ENCODE measurements at regions not wholly inside any gene's neighbourhood (a gene's known extent, or its start where the extent isn't known, plus 50 kb on each side); places are given as distances from the start of the nearest gene placed in this dataset.

DNA sequence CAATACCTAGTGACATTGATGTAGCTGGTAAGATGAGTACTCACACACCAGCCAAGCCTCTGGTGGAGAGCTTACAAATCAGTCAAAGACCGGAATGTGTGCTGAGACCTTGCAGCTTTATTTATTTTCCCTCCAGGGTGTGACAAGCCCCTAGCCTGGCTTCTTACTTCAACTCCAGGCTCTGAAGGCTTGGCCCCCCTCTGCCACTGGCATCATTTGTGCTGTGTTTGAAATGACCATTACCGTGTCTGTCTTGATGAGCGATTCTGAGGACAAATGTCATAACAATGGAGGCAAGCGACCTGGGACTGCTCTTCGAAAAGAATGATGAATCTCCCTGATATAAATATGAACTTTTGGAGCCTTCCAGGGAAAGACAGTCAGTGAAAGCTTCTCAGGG, 749.9 kb upstream of the HS6ST1 start:
- H3K4me3 Mint-ChIP-seq = no peak overlapping the region
- no peaks in the 10 kb centered on the region for H3K27me3 Mint-ChIP-seq
- H3K36me3 Mint-ChIP-seq (ENCODE audit: low read depth) = no peaks in the 10 kb centered on the region
- H3K9me3 Mint-ChIP-seq = no peaks in the 10 kb centered on the region
- H3K4me1 Mint-ChIP-seq = no peaks in the 10 kb centered on the region
- H3K27ac Mint-ChIP-seq = no peak overlapping the region
- CTCF ChIA-PET = no interaction called here
- no peak for DNase-seq
- POLR2A ChIA-PET = no interaction called here

- Mint-ChIP-seq H3K4me3 (no peak overlapping the region), H3K27ac (no peak overlapping the region), H3K36me3 (ENCODE audit: low read depth) (no peaks in the 10 kb centered on the region), H3K9me3 (no peaks in the 10 kb centered on the region), H3K4me1 (no peaks in the 10 kb centered on the region), H3K27me3 (peaks cover 1% of the 10 kb centered on the region)
- no peak for DNase-seq
- POLR2A ChIA-PET = no interaction called here
- CTCF ChIA-PET = no interaction called here
Measured at GRCh38 chr2:129069875-129070594, 751.4 kb upstream of the HS6ST1 start.

DNA sequence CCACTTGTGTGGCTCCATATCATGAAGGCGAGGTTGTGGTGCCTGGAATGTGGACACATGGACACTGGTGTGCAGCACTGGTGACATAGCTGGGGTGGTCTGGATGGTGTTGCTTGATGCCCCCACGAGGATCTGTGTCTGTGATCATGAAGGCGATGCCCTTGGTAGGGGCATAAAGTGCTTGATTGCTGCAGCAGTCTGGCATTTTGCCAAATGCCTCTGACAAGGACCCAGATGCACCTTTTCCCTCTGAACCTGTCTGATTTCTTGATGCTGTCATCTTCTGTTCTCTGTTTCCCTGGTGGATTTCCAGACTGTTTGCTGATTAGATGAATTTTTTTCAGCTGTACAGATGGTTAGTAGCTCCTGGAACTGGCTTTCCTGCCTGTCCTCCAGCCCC, 752.0 kb upstream of the HS6ST1 start:
- Mint-ChIP-seq H3K9me3 (no peaks in the 10 kb centered on the region), H3K4me1 (no peaks in the 10 kb centered on the region), H3K27me3 (peaks cover 1% of the 10 kb centered on the region), H3K27ac (no peak overlapping the region), H3K4me3 (no peak overlapping the region), H3K36me3 (ENCODE audit: low read depth) (no peaks in the 10 kb centered on the region)
- ChIA-PET CTCF (no interaction called here), POLR2A (no interaction called here)
- no peak for DNase-seq

GRCh38 chr2:129071531-129071930, 752.9 kb upstream of the HS6ST1 start:
- Mint-ChIP-seq H3K4me1 (no peaks in the 10 kb centered on the region), H3K27me3 (peaks cover 1% of the 10 kb centered on the region), H3K9me3 (no peaks in the 10 kb centered on the region), H3K4me3 (no peak overlapping the region), H3K27ac (no peak overlapping the region), H3K36me3 (ENCODE audit: low read depth) (no peaks in the 10 kb centered on the region)
- ChIA-PET CTCF (no interaction called here), POLR2A (no interaction called here)
- DNase-seq = no peak

GRCh38 chr2:129074298-129074920, 755.7 kb upstream of the HS6ST1 start:
- H3K27me3 Mint-ChIP-seq = peaks cover 1% of the 10 kb centered on the region
- H3K4me1 Mint-ChIP-seq = no peaks in the 10 kb centered on the region
- H3K9me3 Mint-ChIP-seq = no peaks in the 10 kb centered on the region
- DNase-seq = no peak
- ChIA-PET POLR2A (no interaction called here), CTCF (no interaction called here)
- no peak overlapping the region for H3K4me3 Mint-ChIP-seq
- no peaks in the 10 kb centered on the region for H3K36me3 Mint-ChIP-seq (ENCODE audit: low read depth)
- H3K27ac Mint-ChIP-seq = no peak overlapping the region

DNA sequence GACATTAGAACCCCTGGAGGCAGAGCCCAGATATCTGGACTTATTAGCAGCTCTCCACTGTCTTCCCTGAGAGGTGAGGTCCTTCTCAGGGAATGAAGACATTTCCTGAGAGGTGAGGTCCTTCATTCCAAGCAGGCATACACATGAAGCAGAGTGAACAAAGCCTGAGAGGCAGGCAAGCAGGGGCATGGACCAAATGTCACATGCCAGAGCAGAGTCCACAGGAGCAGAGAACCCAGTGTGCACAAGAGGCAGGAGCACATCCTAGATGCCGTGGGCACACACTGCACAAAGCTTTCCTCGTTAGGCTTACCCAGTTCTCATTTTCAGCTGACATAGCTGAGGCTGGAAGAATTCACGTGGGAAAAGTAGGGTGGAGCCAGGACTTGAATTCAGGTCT, 759.9 kb upstream of the HS6ST1 start:
- CTCF ChIA-PET = no interaction called here
- Mint-ChIP-seq H3K36me3 (ENCODE audit: low read depth) (no peaks in the 10 kb centered on the region), H3K27me3 (peaks cover 1% of the 10 kb centered on the region), H3K9me3 (no peaks in the 10 kb centered on the region), H3K4me1 (no peaks in the 10 kb centered on the region), H3K27ac (no peak overlapping the region), H3K4me3 (no peak overlapping the region)
- POLR2A ChIA-PET = no interaction called here
- DNase-seq = no peak

- no peaks in the 10 kb centered on the region for H3K27me3 Mint-ChIP-seq
- ChIA-PET POLR2A (no interaction called here), CTCF (no interaction called here)
- no peaks in the 10 kb centered on the region for H3K4me1 Mint-ChIP-seq
- no peaks in the 10 kb centered on the region for H3K36me3 Mint-ChIP-seq (ENCODE audit: low read depth)
- H3K27ac Mint-ChIP-seq = no peak overlapping the region
- H3K9me3 Mint-ChIP-seq = no peaks in the 10 kb centered on the region
- no peak overlapping the region for H3K4me3 Mint-ChIP-seq
- no peak for DNase-seq
Measured at GRCh38 chr2:129080715-129081476, 762.2 kb upstream of the HS6ST1 start.

DNA sequence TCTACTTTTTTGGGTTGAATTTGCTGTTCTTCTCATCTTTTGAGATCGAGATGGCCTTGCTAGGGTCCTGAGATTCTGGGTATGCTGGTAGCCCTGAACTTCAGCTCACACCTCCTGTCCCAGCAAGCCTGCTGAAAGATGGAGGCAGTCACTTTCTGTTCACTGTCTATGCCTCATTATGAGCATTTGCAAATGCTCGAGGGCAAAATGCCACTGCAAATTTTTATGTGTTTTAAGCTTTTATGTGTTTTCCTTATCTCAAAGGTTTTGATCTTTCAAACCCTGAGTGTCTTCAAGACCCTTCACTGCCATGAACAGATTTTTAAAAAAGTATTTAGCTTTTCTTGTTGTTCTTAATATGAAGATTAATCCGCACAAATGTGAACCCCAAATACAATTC, 766.7 kb upstream of the HS6ST1 start:
- no peak overlapping the region for H3K4me3 Mint-ChIP-seq
- H3K27ac Mint-ChIP-seq = no peak overlapping the region
- H3K4me1 Mint-ChIP-seq = no peaks in the 10 kb centered on the region
- ChIA-PET POLR2A (no interaction called here), CTCF (no interaction called here)
- no peak for DNase-seq
- H3K36me3 Mint-ChIP-seq (ENCODE audit: low read depth) = no peaks in the 10 kb centered on the region
- no peaks in the 10 kb centered on the region for H3K9me3 Mint-ChIP-seq
- no peaks in the 10 kb centered on the region for H3K27me3 Mint-ChIP-seq

GRCh38 chr2:129087133-129087813, 768.6 kb upstream of the HS6ST1 start:
- no peak overlapping the region for H3K4me3 Mint-ChIP-seq
- no peaks in the 10 kb centered on the region for H3K4me1 Mint-ChIP-seq
- no peak overlapping the region for H3K27ac Mint-ChIP-seq
- ChIA-PET CTCF (no interaction called here), POLR2A (no interaction called here)
- DNase-seq = no peak
- no peaks in the 10 kb centered on the region for H3K9me3 Mint-ChIP-seq
- H3K36me3 Mint-ChIP-seq (ENCODE audit: low read depth) = no peaks in the 10 kb centered on the region
- no peaks in the 10 kb centered on the region for H3K27me3 Mint-ChIP-seq

GRCh38 chr2:129091620-129092019, 773.0 kb upstream of the HS6ST1 start:
- H3K27me3 Mint-ChIP-seq = peaks cover 1% of the 10 kb centered on the region
- H3K4me1 Mint-ChIP-seq = no peaks in the 10 kb centered on the region
- no peak for DNase-seq
- H3K36me3 Mint-ChIP-seq (ENCODE audit: low read depth) = no peaks in the 10 kb centered on the region
- ChIA-PET CTCF (no interaction called here), POLR2A (no interaction called here)
- H3K9me3 Mint-ChIP-seq = no peaks in the 10 kb centered on the region
- no peak overlapping the region for H3K27ac Mint-ChIP-seq
- H3K4me3 Mint-ChIP-seq = no peak overlapping the region

GRCh38 chr2:129092956-129093355, 774.3 kb upstream of the HS6ST1 start:
- H3K27me3 Mint-ChIP-seq = peaks cover 2% of the 10 kb centered on the region
- CTCF ChIA-PET = no interaction called here
- POLR2A ChIA-PET = no interaction called here
- no peaks in the 10 kb centered on the region for H3K4me1 Mint-ChIP-seq
- no peak overlapping the region for H3K27ac Mint-ChIP-seq
- H3K36me3 Mint-ChIP-seq (ENCODE audit: low read depth) = no peaks in the 10 kb centered on the region
- no peak overlapping the region for H3K4me3 Mint-ChIP-seq
- no peaks in the 10 kb centered on the region for H3K9me3 Mint-ChIP-seq
- no peak for DNase-seq

GRCh38 chr2:129101186-129101585, 782.5 kb upstream of the HS6ST1 start:
- ChIA-PET CTCF (no interaction called here), POLR2A (no interaction called here)
- Mint-ChIP-seq H3K9me3 (no peaks in the 10 kb centered on the region), H3K27ac (no peak overlapping the region), H3K27me3 (peaks cover 2% of the 10 kb centered on the region), H3K4me3 (no peak overlapping the region), H3K36me3 (ENCODE audit: low read depth) (no peaks in the 10 kb centered on the region), H3K4me1 (no peaks in the 10 kb centered on the region)
- DNase-seq = no peak
